ENCODE measurements at regions not wholly inside any gene's neighbourhood (a gene's known extent, or its start where the extent isn't known, plus 50 kb on each side); places are given as distances from the start of the nearest gene placed in this dataset.

DNA sequence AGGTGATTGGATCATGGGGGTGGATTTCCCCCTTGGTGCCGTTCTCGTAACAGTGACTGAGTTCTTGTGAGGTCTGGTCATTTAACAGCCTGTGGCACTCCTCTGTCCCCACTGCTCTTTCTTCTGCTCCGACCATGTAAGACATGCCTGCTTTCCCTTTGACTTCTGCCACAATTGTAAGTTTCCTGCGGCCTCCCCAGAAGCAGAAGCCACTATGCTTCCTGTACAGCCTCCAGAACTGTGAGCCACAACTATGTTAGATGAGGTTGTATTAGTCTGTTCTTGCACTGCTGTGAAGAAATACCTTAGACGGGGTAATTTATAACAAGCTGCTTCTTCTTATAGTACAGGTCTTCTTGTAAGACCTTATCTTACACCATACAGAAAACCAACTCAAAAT lies 241.7 kb upstream of the KLF14 start:
- DNase-seq (ENCODE audit: low read depth, low spot score), result no peak
- in situ Hi-C loops (cut with HindIII; ENCODE audit: low sequenced_read_pairs), result no loop called here
- TF ChIP-seq, protein P1, sequence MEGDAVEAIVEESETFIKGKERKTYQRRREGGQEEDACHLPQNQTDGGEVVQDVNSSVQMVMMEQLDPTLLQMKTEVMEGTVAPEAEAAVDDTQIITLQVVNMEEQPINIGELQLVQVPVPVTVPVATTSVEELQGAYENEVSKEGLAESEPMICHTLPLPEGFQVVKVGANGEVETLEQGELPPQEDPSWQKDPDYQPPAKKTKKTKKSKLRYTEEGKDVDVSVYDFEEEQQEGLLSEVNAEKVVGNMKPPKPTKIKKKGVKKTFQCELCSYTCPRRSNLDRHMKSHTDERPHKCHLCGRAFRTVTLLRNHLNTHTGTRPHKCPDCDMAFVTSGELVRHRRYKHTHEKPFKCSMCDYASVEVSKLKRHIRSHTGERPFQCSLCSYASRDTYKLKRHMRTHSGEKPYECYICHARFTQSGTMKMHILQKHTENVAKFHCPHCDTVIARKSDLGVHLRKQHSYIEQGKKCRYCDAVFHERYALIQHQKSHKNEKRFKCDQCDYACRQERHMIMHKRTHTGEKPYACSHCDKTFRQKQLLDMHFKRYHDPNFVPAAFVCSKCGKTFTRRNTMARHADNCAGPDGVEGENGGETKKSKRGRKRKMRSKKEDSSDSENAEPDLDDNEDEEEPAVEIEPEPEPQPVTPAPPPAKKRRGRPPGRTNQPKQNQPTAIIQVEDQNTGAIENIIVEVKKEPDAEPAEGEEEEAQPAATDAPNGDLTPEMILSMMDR (IDR thresholded peaks at IDR 0.05; ENCODE audit: low read depth, low read length), result no peak
- H3K4me3 ChIP-seq (ENCODE audit: low read depth, low read length), result no peak overlapping the region

GRCh38 chr7:130982160-130982638 lies 248.2 kb upstream of the KLF14 start:
- TF ChIP-seq, protein P1 (IDR thresholded peaks at IDR 0.05; ENCODE audit: low read depth, low read length), result peak; percentile 83
- H3K4me3 ChIP-seq (ENCODE audit: low read depth, low read length), result no peak overlapping the region
- peak; percentile 53 for DNase-seq (ENCODE audit: low read depth, low spot score)
- in situ Hi-C loops (cut with HindIII; ENCODE audit: low sequenced_read_pairs), result no loop called here

GRCh38 chr7:130982651-130983050 lies 248.6 kb upstream of the KLF14 start:
- in situ Hi-C loops (cut with HindIII; ENCODE audit: low sequenced_read_pairs), result no loop called here
- no peak overlapping the region for H3K4me3 ChIP-seq (ENCODE audit: low read depth, low read length)
- TF ChIP-seq, protein P1 (IDR thresholded peaks at IDR 0.05; ENCODE audit: low read depth, low read length), result no peak
- no peak for DNase-seq (ENCODE audit: low read depth, low spot score)

GRCh38 chr7:130985361-130985760 lies 251.4 kb upstream of the KLF14 start:
- in situ Hi-C loops (cut with HindIII; ENCODE audit: low sequenced_read_pairs), result no loop called here
- DNase-seq (ENCODE audit: low read depth, low spot score), result no peak
- TF ChIP-seq, protein P1 (IDR thresholded peaks at IDR 0.05; ENCODE audit: low read depth, low read length), result no peak
- no peak overlapping the region for H3K4me3 ChIP-seq (ENCODE audit: low read depth, low read length)

DNA sequence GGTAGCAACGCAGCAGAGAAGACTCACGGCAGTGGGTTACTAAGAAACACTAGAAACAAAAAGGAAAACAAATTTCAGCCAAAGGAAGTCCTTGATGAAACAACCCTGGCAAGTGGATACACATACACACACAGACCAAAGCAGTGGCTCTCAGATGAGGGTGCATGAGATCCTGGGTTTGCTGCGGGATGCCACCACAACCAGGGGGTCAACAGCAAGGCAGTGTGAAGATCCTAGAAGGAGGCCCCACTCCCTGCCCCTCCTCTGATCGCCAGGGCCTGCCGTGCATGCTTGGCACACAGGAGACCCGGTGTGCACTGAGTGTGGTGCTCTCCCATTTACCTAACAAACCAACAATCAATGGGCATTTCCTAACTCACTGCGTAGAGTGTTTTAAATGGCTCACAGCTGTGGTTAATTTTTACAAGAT lies 252.3 kb upstream of the KLF14 start:
- no peak overlapping the region for H3K4me3 ChIP-seq (ENCODE audit: low read depth, low read length)
- in situ Hi-C loops (cut with HindIII; ENCODE audit: low sequenced_read_pairs), result no loop called here
- TF ChIP-seq, protein P1 (IDR thresholded peaks at IDR 0.05; ENCODE audit: low read depth, low read length), result no peak
- no peak for DNase-seq (ENCODE audit: low read depth, low spot score)

GRCh38 chr7:130987092-130987491 lies 253.1 kb upstream of the KLF14 start:
- TF ChIP-seq, protein P1 (IDR thresholded peaks at IDR 0.05; ENCODE audit: low read depth, low read length), result no peak
- no peak for DNase-seq (ENCODE audit: low read depth, low spot score)
- H3K4me3 ChIP-seq (ENCODE audit: low read depth, low read length), result no peak overlapping the region
- in situ Hi-C loops (cut with HindIII; ENCODE audit: low sequenced_read_pairs), result no loop called here

- TF ChIP-seq, protein P1 (IDR thresholded peaks at IDR 0.05; ENCODE audit: low read depth, low read length), result no peak
- no peak overlapping the region for H3K4me3 ChIP-seq (ENCODE audit: low read depth, low read length)
- in situ Hi-C loops (cut with HindIII; ENCODE audit: low sequenced_read_pairs), result no loop called here
- DNase-seq (ENCODE audit: low read depth, low spot score), result no peak
Observed at GRCh38 chr7:130988443-130988842, 254.4 kb upstream of the KLF14 start.
